Prostate gland (tissue), 2 donors: ENCODE measurements at regions not wholly inside any gene's neighbourhood (a gene's known extent, or its start where the extent isn't known, plus 50 kb on each side); places are given as distances from the start of the nearest gene placed in this dataset.

ENCODE experiments used
- POLR2AphosphoS5 ChIP-seq: sonication (generic); formaldehyde crosslinking; IDR thresholded peaks from one replicate; pipeline ENCODE4 v1.6.1; 2017; ENCODE audit warnings: antibody characterized with exemption
- TF ChIP-seq, protein P1 (sequence below), 4 experiments: fragments of 200-600 bp in 2 of 4; fragments of 450-650 bp in 2 of 4; sonication (generic) in 2 of 4; IDR thresholded peaks; 1 replicate in 3 of 4; 2 replicates in 1 of 4; pipeline ENCODE4 v1.5.1; 2016 to 2019; ENCODE audit warnings: antibody characterized with exemption in 4 of 4, mild to moderate bottlenecking in 2 of 4, moderate library complexity in 2 of 4

DNA sequence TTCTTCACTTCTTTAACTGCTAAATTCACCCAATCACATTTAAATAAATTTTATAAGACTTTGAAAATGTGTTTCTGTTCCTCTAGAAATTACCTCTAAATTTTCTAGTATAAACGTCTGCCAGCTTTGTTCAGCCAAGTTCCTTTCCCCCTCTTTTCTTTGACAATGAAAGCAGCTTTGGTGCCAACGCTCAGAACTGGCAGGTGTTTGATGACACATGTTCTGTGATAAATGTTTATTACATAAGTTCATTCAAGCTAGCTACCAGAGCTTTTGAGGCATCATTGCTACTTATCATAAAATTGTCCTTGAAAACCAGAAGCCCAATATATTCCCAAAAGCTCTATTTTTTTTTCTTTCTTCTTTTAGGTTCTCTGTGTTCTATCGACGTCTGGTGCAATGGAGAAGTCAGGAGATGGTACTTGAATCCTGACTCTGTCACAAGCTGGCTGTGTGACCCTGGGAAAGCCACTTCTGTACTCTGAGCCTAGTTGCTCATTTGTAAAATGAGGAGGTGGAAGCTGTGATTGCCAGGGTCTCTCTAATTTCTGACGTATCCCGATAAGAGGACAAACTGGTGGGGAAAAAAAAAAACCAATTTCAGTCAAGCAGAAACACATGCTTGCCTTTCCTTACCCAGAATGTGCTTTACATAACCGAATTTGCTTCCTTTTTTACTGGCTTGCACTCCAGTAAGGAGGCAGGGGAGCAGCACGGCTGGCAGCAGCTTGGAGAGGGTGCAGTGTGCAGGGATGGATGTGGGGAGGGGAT is 187.1 kb upstream of the LPP start:
- no peak for TF ChIP-seq POLR2AphosphoS5
- TF ChIP-seq, protein P1, sequence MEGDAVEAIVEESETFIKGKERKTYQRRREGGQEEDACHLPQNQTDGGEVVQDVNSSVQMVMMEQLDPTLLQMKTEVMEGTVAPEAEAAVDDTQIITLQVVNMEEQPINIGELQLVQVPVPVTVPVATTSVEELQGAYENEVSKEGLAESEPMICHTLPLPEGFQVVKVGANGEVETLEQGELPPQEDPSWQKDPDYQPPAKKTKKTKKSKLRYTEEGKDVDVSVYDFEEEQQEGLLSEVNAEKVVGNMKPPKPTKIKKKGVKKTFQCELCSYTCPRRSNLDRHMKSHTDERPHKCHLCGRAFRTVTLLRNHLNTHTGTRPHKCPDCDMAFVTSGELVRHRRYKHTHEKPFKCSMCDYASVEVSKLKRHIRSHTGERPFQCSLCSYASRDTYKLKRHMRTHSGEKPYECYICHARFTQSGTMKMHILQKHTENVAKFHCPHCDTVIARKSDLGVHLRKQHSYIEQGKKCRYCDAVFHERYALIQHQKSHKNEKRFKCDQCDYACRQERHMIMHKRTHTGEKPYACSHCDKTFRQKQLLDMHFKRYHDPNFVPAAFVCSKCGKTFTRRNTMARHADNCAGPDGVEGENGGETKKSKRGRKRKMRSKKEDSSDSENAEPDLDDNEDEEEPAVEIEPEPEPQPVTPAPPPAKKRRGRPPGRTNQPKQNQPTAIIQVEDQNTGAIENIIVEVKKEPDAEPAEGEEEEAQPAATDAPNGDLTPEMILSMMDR (IDR thresholded peaks at IDR 0.05) = no peak
